ENCODE measurements at regions not wholly inside any gene's neighbourhood (a gene's known extent, or its start where the extent isn't known, plus 50 kb on each side); places are given as distances from the start of the nearest gene placed in this dataset.

DNA sequence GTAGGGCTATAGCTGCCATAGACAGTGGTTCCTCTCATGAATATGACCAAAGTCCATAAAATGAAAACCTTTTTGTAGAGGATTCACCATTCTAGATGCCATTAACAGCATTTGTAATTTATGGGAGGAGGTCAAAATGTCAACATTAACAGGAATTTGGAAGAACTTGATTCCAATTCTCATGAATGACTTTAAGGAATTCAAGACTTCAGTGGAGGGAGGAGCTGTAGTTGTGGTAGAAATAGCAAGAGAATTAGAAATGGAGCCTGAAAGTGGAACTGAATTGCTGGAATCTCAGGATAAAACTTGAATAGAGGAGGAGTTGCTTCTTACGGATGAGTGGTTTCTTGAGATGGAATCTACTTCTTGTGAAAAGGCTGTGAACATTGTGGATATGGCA is 65.4 kb upstream of the ESRRG start:
- TF ChIP-seq POLR2AphosphoS5 (IDR thresholded peaks at IDR 0.05; ENCODE audit: low read depth, low read length) (no peak), SPI1 (IDR thresholded peaks at IDR 0.05; ENCODE audit: low read depth, low read length) (no peak), POLR2A (IDR thresholded peaks at IDR 0.05; ENCODE audit: low read depth, low read length) (no peak)

Data from GM12891 (cell line).